NCI-H2081 (cell line): ENCODE measurements at regions not wholly inside any gene's neighbourhood (a gene's known extent, or its start where the extent isn't known, plus 50 kb on each side); places are given as distances from the start of the nearest gene placed in this dataset.

ENCODE experiments used
- DNase-seq, 2 experiments: peaks; one replicate each; lab custom pipeline; 2025; lab: John Stamatoyannopoulos, UW

- DNase-seq: no peak
These were observed 308.9 kb downstream of the SLC6A15 start for GRCh38 chr12:84603484-84604248.

- no peak for DNase-seq
These were observed 311.1 kb downstream of the SLC6A15 start for GRCh38 chr12:84601483-84601882.

- DNase-seq: peak in 1 of 2 experiments; percentile 20
These were observed 313.1 kb downstream of the SLC6A15 start for GRCh38 chr12:84599539-84599938.

GRCh38 chr12:84596266-84596665 lies 316.3 kb downstream of the SLC6A15 start:
- peak in 1 of 2 experiments; percentile 20 for DNase-seq

- no peak for DNase-seq
These were observed 318.4 kb downstream of the SLC6A15 start for GRCh38 chr12:84594157-84594556.

GRCh38 chr12:84585776-84586395 lies 326.7 kb downstream of the SLC6A15 start:
- DNase-seq: no peak

- DNase-seq: no peak
These were observed 340.4 kb downstream of the SLC6A15 start for GRCh38 chr12:84572196-84572595.

- no peak for DNase-seq
These were observed 350.3 kb downstream of the SLC6A15 start for GRCh38 chr12:84562331-84562730.

GRCh38 chr12:84561351-84561750 lies 351.2 kb downstream of the SLC6A15 start:
- DNase-seq: no peak

GRCh38 chr12:84554199-84554723 lies 358.3 kb downstream of the SLC6A15 start:
- DNase-seq: no peak

GRCh38 chr12:84553331-84554117 lies 359.1 kb downstream of the SLC6A15 start:
- no peak for DNase-seq

- no peak for DNase-seq
These were observed 361.2 kb downstream of the SLC6A15 start for GRCh38 chr12:84551373-84551772.

GRCh38 chr12:84550518-84550917 lies 362.1 kb downstream of the SLC6A15 start:
- DNase-seq: no peak

GRCh38 chr12:84542289-84542688 lies 370.3 kb downstream of the SLC6A15 start:
- DNase-seq: no peak

GRCh38 chr12:84537666-84538065 lies 374.9 kb downstream of the SLC6A15 start:
- DNase-seq: no peak

GRCh38 chr12:84512751-84513150 lies 399.8 kb downstream of the SLC6A15 start:
- DNase-seq: no peak

- DNase-seq: no peak
These were observed 403.7 kb downstream of the SLC6A15 start for GRCh38 chr12:84508851-84509260.

- peak in 1 of 2 experiments; percentile 12 for DNase-seq
These were observed 404.4 kb downstream of the SLC6A15 start for GRCh38 chr12:84507956-84508850.

GRCh38 chr12:84506282-84506681 lies 406.3 kb downstream of the SLC6A15 start:
- no peak for DNase-seq

- DNase-seq: peak; percentile 62 to 63
These were observed 409.5 kb downstream of the SLC6A15 start for GRCh38 chr12:84502907-84503787.
